ENCODE measurements at regions not wholly inside any gene's neighbourhood (a gene's known extent, or its start where the extent isn't known, plus 50 kb on each side); places are given as distances from the start of the nearest gene placed in this dataset.
"Not testable (repeated sequence)": the region's sequence is repeated elsewhere in the genome, so short reads cannot be mapped to it uniquely, and the experiment has no call there.

DNA sequence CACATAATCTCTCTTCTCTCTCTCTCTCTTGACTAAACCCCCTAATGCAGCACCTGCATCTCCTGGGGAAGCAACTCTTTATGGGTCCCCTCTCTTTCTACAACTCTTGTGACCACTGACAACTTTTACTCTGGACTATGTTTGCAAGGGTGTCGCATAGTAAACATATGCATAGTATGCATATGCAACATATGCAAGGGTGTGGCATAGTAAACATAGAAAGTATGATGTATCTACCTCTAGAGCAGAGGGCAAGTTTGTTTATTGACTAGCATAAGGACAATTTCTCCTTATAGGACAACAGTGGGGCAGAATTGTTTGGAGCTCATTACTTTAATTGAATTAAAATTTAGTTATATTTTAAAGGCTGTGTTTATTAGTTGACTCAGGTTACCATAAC lies 462.5 kb downstream of the AMY1C start:
- no peak overlapping the region for H3K27ac Mint-ChIP-seq
- H3K4me1 Mint-ChIP-seq: no peaks in the 10 kb centered on the region
- no peak overlapping the region for H3K4me3 Mint-ChIP-seq
- no peak for TF ChIP-seq CTCF (IDR thresholded peaks at IDR 0.05)
- H3K9me3 Mint-ChIP-seq: peaks cover 21% of the 10 kb centered on the region
- no peak for DNase-seq
- peaks cover 6% of the 10 kb centered on the region for H3K27me3 Mint-ChIP-seq (ENCODE audit: low read depth, poor library complexity)
- H3K36me3 Mint-ChIP-seq (ENCODE audit: low read depth): no peaks in the 10 kb centered on the region

DNA sequence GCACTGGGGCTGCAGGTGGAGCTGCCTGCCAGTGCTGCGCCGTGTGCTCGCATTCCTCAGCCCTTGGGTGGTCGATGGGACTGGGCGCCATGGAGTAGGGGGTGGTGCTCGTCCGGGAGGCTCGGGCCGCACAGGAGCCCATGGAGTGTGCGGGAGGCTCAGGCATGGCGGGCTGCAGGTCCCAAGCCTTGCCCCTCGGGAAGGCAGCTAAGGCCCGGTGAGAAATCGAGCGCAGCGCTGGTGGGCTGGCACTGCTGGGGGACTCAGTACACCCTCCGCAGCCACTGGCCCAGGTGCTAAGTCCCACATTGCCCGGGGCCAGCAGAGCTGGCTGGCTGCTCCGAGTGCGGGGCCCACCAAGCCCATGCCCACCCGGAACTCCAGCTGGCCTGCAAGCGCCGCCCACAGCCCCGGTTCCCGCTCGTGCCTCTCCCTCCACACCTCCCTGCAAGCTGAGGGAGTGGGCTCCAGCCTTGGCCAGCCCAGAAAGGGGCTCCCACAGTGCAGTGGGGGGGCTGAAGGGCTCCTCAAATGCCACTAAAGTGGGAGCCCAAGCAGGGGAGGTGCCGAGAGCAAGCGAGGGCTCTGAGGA lies 467.8 kb downstream of the AMY1C start:
- not testable (repeated sequence) for H3K27ac Mint-ChIP-seq; H3K4me1 Mint-ChIP-seq; DNase-seq; H3K27me3 Mint-ChIP-seq (ENCODE audit: low read depth, poor library complexity); H3K4me3 Mint-ChIP-seq; H3K36me3 Mint-ChIP-seq (ENCODE audit: low read depth)
- peaks cover 55% of the 10 kb centered on the region for H3K9me3 Mint-ChIP-seq

- peaks cover 2% of the 10 kb centered on the region for H3K27me3 Mint-ChIP-seq (ENCODE audit: low read depth, poor library complexity)
- no peaks in the 10 kb centered on the region for H3K36me3 Mint-ChIP-seq (ENCODE audit: low read depth)
- H3K27ac Mint-ChIP-seq: peak overlapping the region; percentile 59
- peaks cover 27% of the 10 kb centered on the region for H3K4me1 Mint-ChIP-seq
- TF ChIP-seq CTCF (IDR thresholded peaks at IDR 0.05): no peak
- H3K4me3 Mint-ChIP-seq: no peak overlapping the region
- no peaks in the 10 kb centered on the region for H3K9me3 Mint-ChIP-seq
- no peak for DNase-seq
Observed at GRCh38 chr1:104229860-104230259, 480.2 kb downstream of the AMY1C start.

- Mint-ChIP-seq H3K4me1 (peaks cover 27% of the 10 kb centered on the region), H3K4me3 (no peak overlapping the region), H3K9me3 (no peaks in the 10 kb centered on the region), H3K27me3 (ENCODE audit: low read depth, poor library complexity) (no peaks in the 10 kb centered on the region), H3K27ac (no peak overlapping the region), H3K36me3 (ENCODE audit: low read depth) (no peaks in the 10 kb centered on the region)
- no peak for TF ChIP-seq CTCF (IDR thresholded peaks at IDR 0.05)
- DNase-seq: no peak
Observed at GRCh38 chr1:104231676-104232075, 482.0 kb downstream of the AMY1C start.

GRCh38 chr1:104235141-104235540 lies 485.4 kb downstream of the AMY1C start:
- no peaks in the 10 kb centered on the region for H3K9me3 Mint-ChIP-seq
- no peak for DNase-seq
- no peaks in the 10 kb centered on the region for H3K27me3 Mint-ChIP-seq (ENCODE audit: low read depth, poor library complexity)
- no peak overlapping the region for H3K4me3 Mint-ChIP-seq
- no peaks in the 10 kb centered on the region for H3K36me3 Mint-ChIP-seq (ENCODE audit: low read depth)
- peaks cover 30% of the 10 kb centered on the region for H3K4me1 Mint-ChIP-seq
- no peak overlapping the region for H3K27ac Mint-ChIP-seq
- no peak for TF ChIP-seq CTCF (IDR thresholded peaks at IDR 0.05)

- no peak for TF ChIP-seq CTCF (IDR thresholded peaks at IDR 0.05)
- DNase-seq: peak; percentile 48
- Mint-ChIP-seq H3K27ac (no peak overlapping the region), H3K36me3 (ENCODE audit: low read depth) (no peaks in the 10 kb centered on the region), H3K4me1 (peaks cover 55% of the 10 kb centered on the region), H3K27me3 (ENCODE audit: low read depth, poor library complexity) (no peaks in the 10 kb centered on the region), H3K9me3 (no peaks in the 10 kb centered on the region), H3K4me3 (peak overlapping the region; percentile 33)
Observed at GRCh38 chr1:104238991-104239390, 489.3 kb downstream of the AMY1C start.

Data from nephron progenitor cell (in vitro differentiated cells).